ENCODE measurements at regions not wholly inside any gene's neighbourhood (a gene's known extent, or its start where the extent isn't known, plus 50 kb on each side); places are given as distances from the start of the nearest gene placed in this dataset.
"Not testable (repeated sequence)": the region's sequence is repeated elsewhere in the genome, so short reads cannot be mapped to it uniquely, and the experiment has no call there.

- no peak for DNase-seq
These were observed 93.5 kb downstream of the NAB1 start for GRCh38 chr2:190742431-190742830.

GRCh38 chr2:190744041-190744440, 95.2 kb downstream of the NAB1 start:
- DNase-seq = no peak

DNA sequence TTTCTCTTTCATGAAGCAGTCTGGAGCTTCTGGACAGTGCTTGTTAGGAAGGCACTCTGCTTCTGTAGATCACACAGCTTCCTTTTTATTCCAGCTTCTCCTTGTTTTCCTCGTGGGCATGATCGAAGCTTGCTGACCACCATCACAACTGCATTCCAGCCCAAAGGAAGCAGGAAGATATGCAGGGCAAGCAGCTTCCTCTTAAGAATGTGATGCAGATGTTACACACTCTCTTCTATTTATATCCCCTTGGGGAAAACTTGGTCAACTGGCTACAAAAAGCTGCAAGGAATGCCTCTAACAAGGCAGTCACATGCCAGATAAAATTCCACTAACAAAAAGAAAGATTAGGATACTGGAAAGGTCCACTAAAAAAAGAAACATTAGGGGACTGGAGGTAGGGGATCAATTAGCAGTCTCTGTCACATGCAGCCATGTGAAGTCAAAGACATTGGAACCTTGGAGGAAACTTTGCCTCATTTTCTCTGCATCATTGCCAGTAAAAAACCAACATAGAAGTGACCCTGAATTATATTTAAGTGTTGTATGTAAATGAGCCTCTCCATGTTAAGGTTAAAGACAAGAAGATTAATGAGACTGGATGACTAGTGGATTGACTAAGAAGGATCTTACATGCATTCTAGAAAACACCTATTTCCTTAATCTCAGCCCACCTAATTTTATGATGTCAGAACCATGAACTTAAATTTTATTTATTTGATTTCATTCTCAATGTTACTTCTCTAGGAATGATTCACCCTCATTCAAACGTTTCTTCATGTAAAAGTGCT, 98.3 kb downstream of the NAB1 start:
- no peak for DNase-seq

- DNase-seq = no peak
These were observed 100.1 kb downstream of the NAB1 start for GRCh38 chr2:190748966-190749365.

- DNase-seq = no peak
These were observed 107.0 kb downstream of the NAB1 start for GRCh38 chr2:190755772-190756415.

DNA sequence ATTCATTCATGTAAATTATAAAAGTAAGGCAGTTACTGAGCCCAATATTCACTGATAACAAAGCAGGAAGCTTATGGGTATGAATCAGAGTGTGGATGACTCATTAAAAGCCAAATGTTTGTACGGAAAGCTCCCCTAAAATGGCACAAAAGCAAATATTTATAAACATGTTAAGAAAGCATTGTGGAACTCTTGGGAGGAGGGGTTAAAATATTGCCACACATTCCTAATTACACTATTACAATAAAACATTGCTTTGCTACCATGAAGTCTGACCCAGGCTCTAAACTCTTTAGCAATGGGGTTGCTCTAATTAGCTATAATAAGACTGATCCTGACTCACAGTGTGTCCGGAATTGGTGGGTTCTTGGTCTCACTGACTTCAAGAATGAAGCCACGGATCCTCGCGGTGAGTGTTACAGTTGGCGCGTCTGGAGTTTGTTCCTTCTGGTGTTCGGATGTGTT, 110.9 kb downstream of the NAB1 start:
- no peak for DNase-seq

GRCh38 chr2:190760353-190761150, 111.7 kb downstream of the NAB1 start:
- DNase-seq = not testable (repeated sequence)

- not testable (repeated sequence) for DNase-seq
These were observed 112.3 kb downstream of the NAB1 start for GRCh38 chr2:190761216-190761615.

GRCh38 chr2:190762566-190762965, 113.7 kb downstream of the NAB1 start:
- no peak for DNase-seq

DNA sequence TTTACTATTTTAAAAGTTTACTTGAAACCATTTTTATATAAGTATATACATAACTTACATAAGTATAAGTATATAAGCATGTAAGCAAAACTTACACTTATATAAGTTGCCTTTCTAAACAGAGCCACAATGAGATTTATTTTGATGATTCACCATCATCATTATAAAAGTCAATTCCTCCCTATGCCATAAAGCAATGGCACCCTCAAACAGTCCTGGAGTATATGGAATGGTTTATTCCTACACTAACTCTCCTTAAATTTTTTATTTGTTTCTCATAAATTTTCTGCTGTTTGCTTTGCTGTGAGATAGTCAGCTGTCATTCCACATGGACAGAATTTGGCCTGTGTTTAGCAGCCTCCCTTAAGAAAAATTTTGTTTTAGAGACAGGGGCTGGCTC, 114.2 kb downstream of the NAB1 start:
- no peak for DNase-seq

- no peak for DNase-seq
These were observed 115.1 kb downstream of the NAB1 start for GRCh38 chr2:190763901-190764514.

DNA sequence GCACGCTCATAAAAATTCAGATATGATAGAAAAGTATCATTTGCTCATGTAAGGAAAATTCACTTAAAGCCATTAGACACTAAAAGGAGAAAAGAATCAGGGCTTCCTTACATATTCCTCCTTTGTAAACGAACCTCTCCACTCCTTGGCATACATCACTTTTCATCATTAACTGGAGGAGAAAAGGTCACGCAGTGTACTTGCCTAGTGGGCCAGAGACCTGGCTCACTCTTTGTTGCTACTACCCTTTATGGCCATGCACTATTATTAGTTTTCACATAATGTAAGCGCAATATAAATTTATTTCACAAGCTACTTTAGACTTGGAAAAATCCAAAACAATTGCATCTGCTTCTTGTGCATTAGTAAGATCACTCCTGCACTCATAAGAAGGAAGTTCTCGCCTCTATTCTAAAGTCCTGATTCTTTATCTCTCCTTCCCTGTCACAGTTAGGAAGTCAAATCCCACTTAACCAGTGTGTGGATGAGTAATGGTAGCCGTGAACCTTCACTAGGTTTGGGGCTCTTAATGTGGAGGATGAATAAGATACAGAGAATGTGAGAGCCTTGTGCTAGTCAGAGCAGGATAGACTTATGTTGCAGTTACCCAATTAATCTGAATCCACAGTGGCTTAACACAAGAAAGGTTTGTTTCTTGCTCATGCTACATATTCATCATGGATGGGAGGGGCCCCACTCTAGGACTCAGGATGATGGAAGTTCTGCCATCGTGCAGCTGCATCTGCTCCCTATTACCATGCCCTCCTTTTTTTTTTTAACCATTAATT, 115.0 kb upstream of the GLS start:
- DNase-seq = no peak

DNA sequence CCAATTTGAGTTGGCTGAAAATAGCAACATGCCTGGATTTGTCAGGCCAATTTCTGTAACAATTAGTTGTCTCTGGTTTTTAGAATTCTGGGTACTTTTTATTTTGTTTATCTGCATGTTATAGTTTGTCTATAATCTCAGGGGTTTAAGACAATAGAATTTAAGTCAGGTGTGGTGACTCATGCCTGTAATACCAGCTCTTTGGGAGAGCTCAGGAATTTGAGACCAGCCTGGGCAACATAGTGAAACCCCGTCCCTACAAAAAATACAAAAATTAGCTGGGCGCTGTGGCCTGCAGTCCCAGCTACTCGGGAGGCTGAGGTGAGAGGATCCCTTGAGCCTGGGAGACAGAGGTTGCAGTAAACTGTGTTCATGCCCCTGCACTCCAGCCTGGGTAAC, 114.4 kb upstream of the GLS start:
- DNase-seq = no peak

GRCh38 chr2:190766595-190766994, 114.0 kb upstream of the GLS start:
- no peak for DNase-seq

- no peak for DNase-seq
These were observed 112.8 kb upstream of the GLS start for GRCh38 chr2:190767821-190768220.

- DNase-seq = no peak
These were observed 111.4 kb upstream of the GLS start for GRCh38 chr2:190769258-190769657.

GRCh38 chr2:190771726-190772125, 108.9 kb upstream of the GLS start:
- DNase-seq = no peak

- DNase-seq = no peak
These were observed 100.0 kb upstream of the GLS start for GRCh38 chr2:190780594-190780993.

DNA sequence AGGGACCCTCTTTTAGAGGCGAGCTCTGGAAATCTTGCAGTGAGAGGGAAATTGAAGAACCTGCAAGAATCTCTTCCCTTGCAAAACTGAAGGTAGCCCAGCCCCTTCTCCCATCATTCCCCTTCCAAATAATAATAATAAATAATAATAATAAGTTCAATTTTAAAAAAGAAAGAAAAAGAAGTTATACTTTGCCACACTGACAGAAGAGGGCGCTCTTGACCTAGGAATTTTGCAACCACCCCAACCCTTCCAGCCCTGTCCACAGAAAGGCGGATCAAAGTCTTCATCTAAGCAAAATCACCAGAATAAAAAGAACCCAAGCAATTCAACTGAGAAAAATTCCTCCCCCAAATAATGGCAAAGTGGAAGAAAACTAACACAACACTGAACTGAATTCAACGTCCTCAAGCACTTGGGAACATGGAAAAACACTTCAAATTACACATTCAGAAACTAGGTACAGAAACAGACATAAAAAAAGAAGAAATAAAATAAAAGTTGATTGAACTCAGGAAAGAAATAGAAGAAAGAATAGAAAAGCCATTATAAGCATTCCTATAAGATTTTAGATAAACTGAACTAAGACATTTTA, 98.9 kb upstream of the GLS start:
- peak; percentile 9 for DNase-seq

DNA sequence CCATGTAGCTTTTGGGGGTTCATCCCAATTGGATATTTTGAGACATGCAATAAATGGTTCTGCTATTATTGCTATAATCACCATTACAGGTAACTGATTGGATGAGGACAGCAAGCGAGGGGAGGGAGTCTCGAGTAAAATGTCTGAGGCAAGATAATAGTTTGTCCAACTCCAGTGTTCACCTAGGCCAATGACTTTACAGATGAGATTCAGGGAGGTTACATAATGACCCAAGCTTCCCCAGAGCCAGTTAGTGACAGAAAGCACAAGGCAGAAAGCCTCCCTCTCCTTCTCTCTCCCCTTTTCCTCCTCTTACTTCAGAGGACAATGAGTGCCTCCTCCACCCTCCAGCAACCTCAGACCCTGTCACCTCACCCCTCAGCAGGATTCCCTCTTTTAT, 98.4 kb upstream of the GLS start:
- no peak for DNase-seq

GRCh38 chr2:190783513-190784263, 96.9 kb upstream of the GLS start:
- no peak for DNase-seq

Data from effector CD8-positive, alpha-beta T cell (primary cell).